Calu3 (cell line): ENCODE measurements at regions not wholly inside any gene's neighbourhood (a gene's known extent, or its start where the extent isn't known, plus 50 kb on each side); places are given as distances from the start of the nearest gene placed in this dataset.

Source experiments
- BruUV-seq: library from RNA; stranded (reverse); fragments of 400-500 nt; replicated peaks from 2 replicates; lab custom pipeline; 2021; lab: Mats Ljungman, UMichigan
- CTCF ChIA-PET: fragments of 300-600 bp; sonication (Branson Sonifier 250); formaldehyde crosslinking; loops from one replicate; lab custom pipeline; 2022; ENCODE audit warnings: antibody characterized with exemption; lab: Charles Lee
- DNase-seq: peaks from one replicate; pipeline ENCODE4 v3.0.0; 2022
- H3K27ac Mint-ChIP-seq: one replicate; pipeline ENCODE4 v1.8.0; 2022; ENCODE audit warnings: mixed read lengths; ENCODE audit not compliant: unreplicated experiment
- H3K27me3 Mint-ChIP-seq: one replicate; pipeline ENCODE4 v1.8.0; 2022; ENCODE audit warnings: mixed read lengths; ENCODE audit not compliant: unreplicated experiment
- H3K36me3 Mint-ChIP-seq: one replicate; pipeline ENCODE4 v1.8.0; 2022; ENCODE audit warnings: mild to moderate bottlenecking, moderate library complexity, mixed read lengths; ENCODE audit not compliant: insufficient read depth, unreplicated experiment
- H3K4me1 Mint-ChIP-seq: one replicate; pipeline ENCODE4 v1.8.0; 2022; ENCODE audit warnings: mild to moderate bottlenecking, low read depth, mixed read lengths; ENCODE audit not compliant: unreplicated experiment
- H3K4me3 Mint-ChIP-seq: one replicate; pipeline ENCODE4 v1.8.0; 2022; ENCODE audit warnings: mild to moderate bottlenecking, low read depth, moderate library complexity, mixed read lengths; ENCODE audit not compliant: unreplicated experiment
- H3K9me3 Mint-ChIP-seq: one replicate; pipeline ENCODE4 v1.8.0; 2022; ENCODE audit warnings: low read depth, mixed read lengths; ENCODE audit not compliant: unreplicated experiment
- intact Hi-C: fragments of 100-400 bp; cut with micrococcal nuclease; formaldehyde crosslinking; loops from one replicate; pipeline ENCODE4 v1.10.0; 2022; ENCODE audit not compliant: unreplicated experiment
- TF ChIP-seq, protein P1 (sequence below): fragments of 200-600 bp; IDR thresholded peaks from one replicate; pipeline ENCODE4 v1.8.0; 2022; ENCODE audit warnings: antibody characterized with exemption; ENCODE audit not compliant: unreplicated experiment

DNA sequence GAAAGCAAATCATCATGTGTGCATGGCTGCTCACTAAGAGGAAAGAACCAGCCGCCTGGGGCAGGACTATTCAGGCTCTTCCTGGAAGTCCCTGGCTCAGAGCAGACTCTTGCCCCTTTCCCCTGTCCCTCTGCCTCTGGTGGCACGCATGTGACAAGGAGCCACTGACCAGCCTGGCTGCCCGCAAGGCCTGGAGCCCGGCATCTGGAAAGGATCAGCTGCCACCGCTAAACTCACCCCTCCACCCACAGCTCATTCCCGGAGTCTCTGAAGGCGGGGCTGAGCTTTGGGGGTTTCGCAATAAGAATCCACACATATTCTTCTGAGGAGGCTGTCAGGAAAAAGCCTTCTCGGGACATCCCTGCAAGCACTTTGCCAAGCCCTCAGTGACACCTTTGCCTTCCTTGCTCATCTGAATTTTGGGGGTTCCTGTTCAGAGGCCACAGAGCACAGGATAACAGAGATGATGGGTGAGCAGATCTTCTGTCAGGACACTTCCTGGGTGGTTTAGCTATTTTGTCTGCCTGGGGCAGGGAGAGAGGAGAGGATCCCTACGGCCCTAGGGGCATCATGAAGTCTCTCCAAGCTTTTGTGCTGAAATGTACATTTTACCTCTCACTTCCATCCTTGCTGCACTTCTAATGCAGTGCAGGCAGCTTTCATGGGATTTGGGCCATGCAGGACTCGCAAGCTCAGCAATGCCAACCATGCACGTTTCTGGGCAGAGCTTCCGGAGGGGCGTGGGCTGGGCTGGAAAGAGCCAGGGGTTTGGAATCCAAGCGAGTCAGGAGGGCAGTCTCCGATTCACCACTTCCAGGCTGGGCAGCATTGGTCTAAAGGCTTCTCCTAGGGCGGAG lies 124.8 kb upstream of the MAP1LC3B2 start:
- intact Hi-C loops, result loop anchor here (5.0 to 10.0 kb wide), 3 partner anchors 58 to 160 kb away; no protein-coding TSS in a partner anchor
- TF ChIP-seq, protein P1, sequence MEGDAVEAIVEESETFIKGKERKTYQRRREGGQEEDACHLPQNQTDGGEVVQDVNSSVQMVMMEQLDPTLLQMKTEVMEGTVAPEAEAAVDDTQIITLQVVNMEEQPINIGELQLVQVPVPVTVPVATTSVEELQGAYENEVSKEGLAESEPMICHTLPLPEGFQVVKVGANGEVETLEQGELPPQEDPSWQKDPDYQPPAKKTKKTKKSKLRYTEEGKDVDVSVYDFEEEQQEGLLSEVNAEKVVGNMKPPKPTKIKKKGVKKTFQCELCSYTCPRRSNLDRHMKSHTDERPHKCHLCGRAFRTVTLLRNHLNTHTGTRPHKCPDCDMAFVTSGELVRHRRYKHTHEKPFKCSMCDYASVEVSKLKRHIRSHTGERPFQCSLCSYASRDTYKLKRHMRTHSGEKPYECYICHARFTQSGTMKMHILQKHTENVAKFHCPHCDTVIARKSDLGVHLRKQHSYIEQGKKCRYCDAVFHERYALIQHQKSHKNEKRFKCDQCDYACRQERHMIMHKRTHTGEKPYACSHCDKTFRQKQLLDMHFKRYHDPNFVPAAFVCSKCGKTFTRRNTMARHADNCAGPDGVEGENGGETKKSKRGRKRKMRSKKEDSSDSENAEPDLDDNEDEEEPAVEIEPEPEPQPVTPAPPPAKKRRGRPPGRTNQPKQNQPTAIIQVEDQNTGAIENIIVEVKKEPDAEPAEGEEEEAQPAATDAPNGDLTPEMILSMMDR, result no peak
- H3K27me3 Mint-ChIP-seq, result peaks cover 24% of the 10 kb centered on the region
- H3K4me1 Mint-ChIP-seq, result no peaks in the 10 kb centered on the region
- peak; percentile 81 for DNase-seq
- no peak overlapping the region for H3K4me3 Mint-ChIP-seq
- H3K36me3 Mint-ChIP-seq, result no peaks in the 10 kb centered on the region
- no TSS peak for BruUV-seq
- CTCF ChIA-PET, result interaction anchor here (0.7 to 1.3 kb wide), 4 partner anchors 10 to 355 kb away, joined by 3 to 5 read pairs (median 4); no protein-coding TSS in a partner anchor
- no peaks in the 10 kb centered on the region for H3K9me3 Mint-ChIP-seq
- H3K27ac Mint-ChIP-seq, result no peak overlapping the region

DNA sequence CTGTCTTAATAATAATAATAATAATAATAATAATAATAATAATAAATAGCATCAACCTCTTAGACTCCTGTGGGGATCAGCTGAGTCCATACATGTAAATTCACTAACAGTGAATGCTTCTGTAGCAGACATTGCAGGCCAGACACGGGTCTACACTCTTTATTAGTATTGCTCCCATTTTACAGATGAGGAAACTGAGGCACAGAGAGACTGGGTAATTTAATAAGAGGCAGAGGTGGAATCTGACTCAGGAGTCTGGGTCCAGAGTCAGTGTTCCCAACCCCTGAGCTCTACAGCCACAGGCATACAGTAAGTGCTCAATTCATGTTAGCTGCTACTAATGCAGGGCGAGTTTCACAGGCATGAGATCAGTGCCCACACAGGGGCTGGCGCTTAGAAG lies 123.2 kb upstream of the MAP1LC3B2 start:
- DNase-seq, result no peak
- TF ChIP-seq, protein P1, result no peak
- intact Hi-C loops, result loop anchor here (5.0 to 10.0 kb wide), 2 partner anchors 154 to 159 kb away; no protein-coding TSS in a partner anchor
- no peak overlapping the region for H3K27ac Mint-ChIP-seq
- no peak overlapping the region for H3K4me3 Mint-ChIP-seq
- no TSS peak for BruUV-seq
- CTCF ChIA-PET, result interaction anchor here (0.6 kb wide), 2 partner anchors 80 to 951 kb away, joined by 5 read pairs; no protein-coding TSS in a partner anchor
- no peaks in the 10 kb centered on the region for H3K4me1 Mint-ChIP-seq
- H3K27me3 Mint-ChIP-seq, result peaks cover 25% of the 10 kb centered on the region
- no peaks in the 10 kb centered on the region for H3K36me3 Mint-ChIP-seq
- H3K9me3 Mint-ChIP-seq, result no peaks in the 10 kb centered on the region

DNA sequence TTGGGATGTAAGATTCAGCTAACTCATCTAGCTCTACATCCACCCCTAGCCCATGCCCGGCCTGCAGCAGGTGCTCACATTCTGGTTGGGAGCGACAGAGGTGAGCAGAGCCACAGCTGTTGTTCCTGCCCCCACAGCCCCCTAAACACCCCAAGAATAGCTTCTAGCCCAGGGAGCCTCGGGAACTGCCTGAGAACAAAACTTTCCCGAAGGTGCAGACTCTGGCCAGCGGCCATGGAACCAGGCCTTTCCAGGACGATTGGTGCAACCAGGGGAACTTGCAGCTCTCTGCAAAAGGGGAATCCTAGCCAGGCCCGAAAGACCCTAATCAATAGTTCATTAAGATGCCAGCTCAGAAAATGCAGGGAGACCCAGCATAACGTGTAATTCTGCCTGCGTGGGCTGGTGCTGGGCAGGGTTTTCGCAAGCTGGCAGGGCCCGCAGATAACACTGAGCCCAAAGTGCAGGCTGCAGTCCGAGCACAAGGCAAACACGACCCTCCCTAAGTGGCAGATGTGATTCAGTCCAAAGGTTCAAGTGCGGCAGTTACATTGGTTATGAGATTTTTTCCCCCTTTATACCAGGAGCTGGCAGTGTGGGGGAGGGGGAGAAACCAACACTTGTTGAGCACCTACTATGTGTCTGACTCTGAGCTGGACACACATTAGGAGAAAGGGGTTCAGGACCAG lies 122.5 kb upstream of the MAP1LC3B2 start:
- intact Hi-C loops, result loop anchor here (5.0 to 10.0 kb wide), 2 partner anchors 154 to 158 kb away; no protein-coding TSS in a partner anchor
- Mint-ChIP-seq H3K9me3 (no peaks in the 10 kb centered on the region), H3K36me3 (no peaks in the 10 kb centered on the region), H3K4me1 (no peaks in the 10 kb centered on the region), H3K27ac (no peak overlapping the region), H3K4me3 (no peak overlapping the region), H3K27me3 (peaks cover 32% of the 10 kb centered on the region)
- BruUV-seq, result no TSS peak
- DNase-seq, result no peak
- CTCF ChIA-PET, result interaction anchor here (0.6 kb wide), 2 partner anchors 79 to 951 kb away, joined by 5 read pairs; no protein-coding TSS in a partner anchor
- TF ChIP-seq, protein P1, result no peak

DNA sequence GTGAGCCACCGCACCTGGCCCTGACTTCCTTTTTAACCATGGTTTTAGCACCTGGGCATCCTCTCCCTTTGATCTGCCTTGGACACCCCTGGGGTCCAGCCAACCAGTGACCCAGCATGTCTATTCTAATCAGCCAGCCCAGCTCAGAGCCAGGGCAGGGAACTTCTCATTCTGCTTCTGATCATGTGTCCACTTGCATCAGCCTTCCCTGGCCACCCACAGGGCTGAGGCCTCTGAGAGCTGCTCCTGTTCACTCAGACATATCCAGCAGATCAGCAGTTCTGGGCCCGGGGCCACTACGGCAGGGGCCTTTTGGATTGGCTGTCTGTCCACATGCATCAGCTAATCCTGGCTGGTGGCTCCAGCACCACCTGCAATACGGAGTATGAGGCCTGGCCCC lies 117.9 kb upstream of the MAP1LC3B2 start:
- CTCF ChIA-PET, result no interaction called here
- H3K9me3 Mint-ChIP-seq, result no peaks in the 10 kb centered on the region
- no TSS peak for BruUV-seq
- DNase-seq, result no peak
- H3K27me3 Mint-ChIP-seq, result peaks cover 44% of the 10 kb centered on the region
- H3K27ac Mint-ChIP-seq, result no peak overlapping the region
- intact Hi-C loops, result no loop called here
- H3K4me1 Mint-ChIP-seq, result no peaks in the 10 kb centered on the region
- TF ChIP-seq, protein P1, result no peak
- no peaks in the 10 kb centered on the region for H3K36me3 Mint-ChIP-seq
- no peak overlapping the region for H3K4me3 Mint-ChIP-seq
